Effector memory CD8-positive, alpha-beta T cell (primary cell): ENCODE measurements at regions not wholly inside any gene's neighbourhood (a gene's known extent, or its start where the extent isn't known, plus 50 kb on each side); places are given as distances from the start of the nearest gene placed in this dataset.

ENCODE experiments used
- ATAC-seq: fragments of 150-1000 bp; cut with Tn5 transposase; replicated peaks from 2 replicates; pipeline ENCODE4 v1.10.0; 2021; ENCODE audit warnings: mild to moderate bottlenecking, moderate library complexity
- DNase-seq, 3 experiments: peaks; one replicate each; pipeline ENCODE4 v3.0.0; 2021
- H3K27ac Mint-ChIP-seq, 2 donors: one replicate each; pipeline ENCODE4 v1.8.0; 2022; ENCODE audit warnings: mild to moderate bottlenecking in 2 of 2, mixed read lengths in 2 of 2, moderate library complexity in 2 of 2
- H3K27me3 Mint-ChIP-seq, 2 donors: one replicate each; pipeline ENCODE4 v1.8.0; 2022; ENCODE audit warnings: mixed read lengths in 2 of 2
- H3K36me3 Mint-ChIP-seq: one replicate; pipeline ENCODE4 v1.8.0; 2022; ENCODE audit warnings: mild to moderate bottlenecking, moderate library complexity, mixed read lengths; ENCODE audit not compliant: insufficient read depth
- H3K4me1 Mint-ChIP-seq, 2 donors: one replicate each; pipeline ENCODE4 v1.8.0; 2022; ENCODE audit warnings: low read depth in 2 of 2, mixed read lengths in 2 of 2
- H3K4me3 Mint-ChIP-seq, 2 donors: one replicate each; pipeline ENCODE4 v1.8.0; 2022; ENCODE audit warnings: mild to moderate bottlenecking in 2 of 2, mixed read lengths in 2 of 2, moderate library complexity in 2 of 2
- H3K9me3 Mint-ChIP-seq, 2 donors: one replicate each; pipeline ENCODE4 v1.8.0; 2022; ENCODE audit warnings: mixed read lengths in 2 of 2

DNA sequence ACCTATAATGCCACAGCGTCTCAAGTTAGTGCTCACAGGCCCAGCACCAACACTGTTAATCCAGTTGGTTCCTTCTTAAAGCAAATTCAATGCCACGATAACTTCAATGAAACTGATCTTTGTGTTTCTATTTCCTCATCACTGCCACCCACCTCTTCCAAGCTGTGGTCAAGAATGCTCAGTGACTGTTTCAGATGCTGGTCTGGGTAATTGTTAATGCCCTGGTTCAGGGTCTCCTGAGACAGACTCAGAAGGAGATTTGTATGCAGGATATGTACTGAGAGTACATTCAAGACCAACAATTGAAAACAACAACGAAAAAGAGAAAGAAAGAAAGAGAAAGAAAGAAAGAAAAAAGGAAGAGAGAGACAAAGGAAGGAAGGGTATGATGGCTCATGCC is 505.3 kb downstream of the TLE4 start:
- DNase-seq (no peak), ATAC-seq (no peak)
- Mint-ChIP-seq H3K4me1 (no peaks in the 10 kb centered on the region), H3K27ac (no peak overlapping the region), H3K27me3 (peaks cover 5 to 12% of the 10 kb centered on the region in 2 donors), H3K9me3 (no peaks in the 10 kb centered on the region), H3K36me3 (no peaks in the 10 kb centered on the region), H3K4me3 (no peak overlapping the region)

DNA sequence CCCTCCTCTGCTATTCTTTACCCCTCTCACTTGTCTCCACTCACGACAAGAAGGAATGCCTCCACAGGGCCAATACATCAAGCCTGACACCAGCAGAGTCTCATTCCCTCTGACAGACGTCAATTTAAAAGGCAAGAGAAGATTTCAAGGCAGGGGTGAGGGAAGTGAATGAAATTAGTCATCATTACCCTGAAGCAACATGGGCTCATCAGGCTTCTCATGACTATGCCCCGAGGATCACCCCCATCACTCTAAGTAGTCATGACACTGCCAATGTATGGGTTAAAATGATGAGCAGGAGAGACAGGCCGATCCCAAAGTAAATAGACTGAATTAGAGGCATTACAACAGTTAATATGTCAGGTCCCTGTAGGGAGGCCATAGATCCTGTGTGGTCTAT is 504.4 kb downstream of the TLE4 start:
- Mint-ChIP-seq H3K36me3 (no peaks in the 10 kb centered on the region), H3K9me3 (no peaks in the 10 kb centered on the region), H3K4me3 (no peak overlapping the region), H3K27ac (no peak overlapping the region), H3K4me1 (no peaks in the 10 kb centered on the region), H3K27me3 (peaks cover 10 to 12% of the 10 kb centered on the region in 2 donors)
- no peak for DNase-seq
- ATAC-seq, result no peak

DNA sequence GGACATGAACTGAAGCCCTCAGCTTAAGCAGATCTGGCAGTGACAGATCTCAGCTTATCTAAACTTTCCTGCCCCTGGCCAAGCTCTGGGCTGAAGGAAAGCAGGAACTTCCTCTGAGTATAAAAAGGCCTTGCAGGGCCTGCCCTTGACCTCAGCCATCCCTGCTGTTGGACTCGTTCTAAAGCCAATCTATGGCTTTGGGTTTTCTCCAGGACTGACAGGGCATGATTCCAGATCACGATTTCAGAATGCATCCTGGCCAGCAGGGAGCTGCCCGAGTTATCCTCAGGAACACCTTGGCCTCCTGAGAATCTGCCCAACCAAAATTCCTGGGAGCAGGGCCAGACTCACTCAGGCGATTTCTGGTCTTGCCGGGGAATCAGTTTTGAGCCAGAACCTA is 502.7 kb downstream of the TLE4 start:
- Mint-ChIP-seq H3K27ac (no peak overlapping the region), H3K4me1 (no peaks in the 10 kb centered on the region), H3K36me3 (no peaks in the 10 kb centered on the region), H3K27me3 (peaks cover 10 to 12% of the 10 kb centered on the region in 2 donors), H3K9me3 (no peaks in the 10 kb centered on the region), H3K4me3 (no peak overlapping the region)
- ATAC-seq (no peak), DNase-seq (no peak)

DNA sequence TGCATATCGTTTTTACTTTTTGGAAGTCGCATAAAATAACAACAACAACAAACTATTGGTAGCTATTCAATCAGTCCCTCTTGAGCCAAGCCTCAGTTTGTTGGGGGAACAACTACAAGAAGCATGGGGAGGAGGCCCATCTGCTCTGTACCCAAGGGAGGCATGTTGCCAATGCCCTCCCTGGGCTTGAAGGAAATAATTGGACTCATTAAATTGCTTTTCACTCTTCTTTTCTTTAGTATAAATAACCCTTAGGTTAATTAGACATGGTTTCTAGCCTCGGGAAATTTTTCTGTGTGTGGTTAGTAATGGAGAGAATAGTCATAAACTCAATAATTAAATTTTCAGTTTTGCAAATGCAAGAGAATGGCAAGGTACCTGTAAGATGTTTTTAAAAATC is 500.7 kb downstream of the TLE4 start:
- Mint-ChIP-seq H3K27me3 (peaks cover 12 to 14% of the 10 kb centered on the region in 2 donors), H3K4me3 (no peak overlapping the region), H3K9me3 (no peaks in the 10 kb centered on the region), H3K36me3 (no peaks in the 10 kb centered on the region), H3K4me1 (no peaks in the 10 kb centered on the region), H3K27ac (no peak overlapping the region)
- no peak for ATAC-seq
- DNase-seq, result no peak

DNA sequence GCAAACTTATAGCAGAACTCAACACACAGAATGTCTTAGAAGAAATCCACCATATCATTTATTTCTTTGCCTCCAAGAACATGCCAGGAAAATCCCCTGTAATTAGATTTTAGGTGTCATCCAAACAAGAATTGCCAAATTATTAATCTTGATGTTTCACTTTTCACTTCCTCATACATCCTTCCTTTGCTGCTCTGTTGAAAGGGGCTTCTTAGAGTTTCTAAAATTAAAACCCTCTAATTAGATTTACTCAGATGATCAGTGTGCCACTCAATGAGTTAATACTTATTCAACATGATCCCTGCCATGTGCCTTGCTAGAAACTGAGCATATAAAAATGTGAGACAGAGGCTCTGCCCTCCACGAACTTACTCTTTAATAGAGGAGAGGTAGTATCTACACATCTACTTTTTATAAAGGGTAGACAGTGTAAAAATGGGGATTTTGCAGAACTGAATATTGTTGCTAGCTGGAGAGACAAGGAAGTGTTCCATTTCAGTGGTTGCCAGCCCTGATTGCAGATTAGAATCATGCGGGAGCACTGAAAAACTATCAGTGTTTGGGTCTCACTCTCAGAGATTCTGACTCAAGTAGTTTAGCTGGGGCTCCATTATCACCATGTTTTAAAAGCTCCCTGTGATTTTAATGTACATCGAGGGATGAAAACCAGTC is 498.4 kb downstream of the TLE4 start:
- H3K36me3 Mint-ChIP-seq, result no peaks in the 10 kb centered on the region

DNA sequence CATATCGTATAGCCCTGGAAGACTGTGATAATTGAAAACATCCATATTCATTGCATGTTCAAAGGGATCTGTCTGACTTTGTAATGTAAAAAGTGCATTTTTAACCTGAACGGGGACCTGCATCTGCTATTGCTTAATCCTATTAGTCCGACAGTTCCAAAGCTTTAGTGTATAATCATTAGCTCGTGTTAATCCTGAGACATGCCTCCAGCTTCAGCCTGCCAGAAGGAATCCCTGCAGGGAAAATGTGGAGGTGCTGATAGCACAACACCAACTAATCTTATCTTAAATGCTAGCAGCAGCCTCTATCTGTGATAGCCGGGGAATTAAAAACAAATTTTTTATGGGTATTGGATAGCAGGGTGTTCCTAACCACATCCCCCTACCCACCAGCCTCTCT is 495.2 kb downstream of the TLE4 start:
- no peak for DNase-seq

More for the DNA sequence above, 498.4 kb downstream of the TLE4 start:
- peaks cover 0 to 17% of the 10 kb centered on the region in 2 donors for H3K27me3 Mint-ChIP-seq
- DNase-seq (no peak), ATAC-seq (no peak)
- no peaks in the 10 kb centered on the region for H3K9me3 Mint-ChIP-seq
- no peak overlapping the region for H3K4me3 Mint-ChIP-seq
- no peaks in the 10 kb centered on the region for H3K4me1 Mint-ChIP-seq
- H3K27ac Mint-ChIP-seq, result no peak overlapping the region

DNA sequence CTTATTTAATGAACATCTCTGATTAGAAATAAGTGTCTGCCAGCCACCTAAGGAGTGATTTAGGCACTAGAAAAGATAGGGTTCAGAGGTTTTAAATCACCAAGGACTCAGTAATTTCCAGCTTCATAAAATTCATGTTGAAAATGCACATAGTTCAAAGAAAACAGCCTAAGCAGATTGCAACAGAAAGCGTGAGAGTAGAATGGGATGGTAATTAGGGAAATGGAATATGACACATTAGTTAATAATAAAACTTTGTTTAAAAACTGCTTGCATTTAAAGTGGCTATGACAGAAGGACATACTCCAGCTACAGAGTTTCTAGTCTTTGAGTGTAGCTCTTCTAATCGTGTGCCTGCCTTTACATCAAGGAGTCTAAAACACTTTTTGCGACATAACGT is 490.8 kb downstream of the TLE4 start:
- DNase-seq (no peak), ATAC-seq (no peak)
- H3K27ac Mint-ChIP-seq, result no peak overlapping the region
- no peaks in the 10 kb centered on the region for H3K9me3 Mint-ChIP-seq
- no peak overlapping the region for H3K4me3 Mint-ChIP-seq
- no peaks in the 10 kb centered on the region for H3K4me1 Mint-ChIP-seq
- peaks cover 4 to 10% of the 10 kb centered on the region in 2 donors for H3K27me3 Mint-ChIP-seq
- no peaks in the 10 kb centered on the region for H3K36me3 Mint-ChIP-seq

More for the DNA sequence above, 495.2 kb downstream of the TLE4 start:
- H3K4me1 Mint-ChIP-seq, result no peaks in the 10 kb centered on the region
- no peaks in the 10 kb centered on the region for H3K9me3 Mint-ChIP-seq
- H3K36me3 Mint-ChIP-seq, result no peaks in the 10 kb centered on the region
- peaks cover 10 to 11% of the 10 kb centered on the region in 2 donors for H3K27me3 Mint-ChIP-seq
- H3K27ac Mint-ChIP-seq, result no peak overlapping the region
- H3K4me3 Mint-ChIP-seq, result no peak overlapping the region
- ATAC-seq, result no peak

DNA sequence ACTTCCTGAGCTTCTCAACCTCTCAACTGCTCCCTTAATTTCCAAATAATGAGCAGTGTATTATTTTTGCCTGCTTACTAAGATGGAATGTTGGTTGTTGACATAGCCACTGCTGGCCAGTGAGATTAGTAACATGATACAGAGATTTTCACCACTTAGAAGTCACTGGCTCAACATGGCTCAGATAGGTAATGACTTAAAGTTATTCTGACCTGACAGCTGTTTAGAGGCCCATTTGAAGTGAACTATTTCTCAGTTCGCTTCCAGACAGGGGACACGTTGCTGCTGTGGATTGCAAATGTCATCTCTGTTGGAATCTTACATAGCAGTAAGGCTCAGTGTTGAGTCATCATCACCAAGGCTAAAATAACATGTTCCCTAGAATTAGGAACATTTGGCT is 490.2 kb downstream of the TLE4 start:
- H3K27me3 Mint-ChIP-seq, result peaks cover 0 to 10% of the 10 kb centered on the region in 2 donors

DNA sequence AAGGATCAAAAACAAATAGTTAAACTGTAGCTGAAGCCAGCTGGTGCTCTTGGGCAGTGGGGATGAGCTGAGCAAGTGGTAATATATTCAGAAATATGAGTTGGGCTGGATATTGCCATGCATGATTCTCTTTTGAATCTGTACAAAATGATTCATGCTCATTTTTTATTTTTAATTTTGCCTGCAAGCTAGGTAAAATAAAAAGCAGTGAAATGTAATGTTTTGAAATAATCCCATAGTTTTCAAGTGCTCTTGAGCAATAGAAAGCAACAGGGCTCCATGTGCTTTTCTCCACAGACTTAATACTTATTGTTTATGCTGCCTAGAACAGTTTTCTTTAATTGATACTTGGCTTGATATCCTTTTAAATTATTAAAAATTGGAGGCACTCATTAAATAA is 489.3 kb downstream of the TLE4 start:
- DNase-seq (no peak), ATAC-seq (no peak)
- H3K9me3 Mint-ChIP-seq, result no peaks in the 10 kb centered on the region
- no peak overlapping the region for H3K4me3 Mint-ChIP-seq
- no peaks in the 10 kb centered on the region for H3K36me3 Mint-ChIP-seq
- H3K27me3 Mint-ChIP-seq, result peaks cover 0 to 10% of the 10 kb centered on the region in 2 donors
- no peaks in the 10 kb centered on the region for H3K4me1 Mint-ChIP-seq
- H3K27ac Mint-ChIP-seq, result no peak overlapping the region

More for the DNA sequence above, 490.2 kb downstream of the TLE4 start:
- ATAC-seq (no peak), DNase-seq (no peak)
- Mint-ChIP-seq H3K4me3 (no peak overlapping the region), H3K36me3 (no peaks in the 10 kb centered on the region), H3K9me3 (no peaks in the 10 kb centered on the region), H3K4me1 (no peaks in the 10 kb centered on the region), H3K27ac (no peak overlapping the region)

DNA sequence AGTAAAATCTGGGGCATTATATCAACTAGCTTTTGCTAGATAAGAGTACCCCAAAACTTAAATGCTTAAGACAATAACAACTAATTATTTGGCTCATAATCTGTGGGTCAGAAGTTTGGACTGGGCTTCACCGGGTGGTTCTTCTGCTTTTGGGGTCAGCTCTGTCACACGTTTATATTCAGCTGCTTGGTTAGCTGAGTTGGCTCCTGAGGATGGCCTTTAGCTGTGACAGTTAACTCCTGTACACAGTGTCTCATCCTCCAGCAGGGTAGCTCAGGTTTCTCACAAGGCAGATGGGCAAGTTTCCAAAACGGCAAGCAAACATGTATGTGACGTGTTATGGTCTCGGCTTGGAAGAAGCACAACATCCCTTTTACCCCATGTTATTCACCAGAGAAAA is 488.2 kb downstream of the TLE4 start:
- H3K36me3 Mint-ChIP-seq, result no peaks in the 10 kb centered on the region
- ATAC-seq (no peak), DNase-seq (no peak)
- H3K4me3 Mint-ChIP-seq, result no peak overlapping the region
- H3K27ac Mint-ChIP-seq, result no peak overlapping the region
- H3K4me1 Mint-ChIP-seq, result no peaks in the 10 kb centered on the region
- peaks cover 0 to 7% of the 10 kb centered on the region in 2 donors for H3K9me3 Mint-ChIP-seq
- H3K27me3 Mint-ChIP-seq, result peaks cover 0 to 10% of the 10 kb centered on the region in 2 donors

DNA sequence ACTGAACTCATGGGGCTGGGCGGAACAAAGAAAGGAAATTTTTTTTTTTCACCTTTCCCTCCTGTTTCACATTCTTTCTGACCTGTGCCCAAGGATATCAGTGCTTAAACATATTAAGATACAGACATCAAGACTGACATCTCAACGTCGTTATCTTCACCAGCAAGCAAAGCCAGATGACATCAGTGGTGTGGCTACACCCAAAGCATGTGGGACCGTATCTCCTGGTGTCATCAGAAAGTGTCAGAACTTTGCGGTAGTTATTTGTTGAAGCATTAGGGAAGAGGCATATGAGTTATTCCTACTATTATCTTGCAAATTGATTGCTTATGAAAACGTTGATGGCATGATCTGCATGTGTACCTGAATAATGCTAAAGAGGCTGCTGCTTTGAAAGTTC is 487.4 kb downstream of the TLE4 start:
- no peak overlapping the region for H3K27ac Mint-ChIP-seq
- ATAC-seq, result no peak

DNA sequence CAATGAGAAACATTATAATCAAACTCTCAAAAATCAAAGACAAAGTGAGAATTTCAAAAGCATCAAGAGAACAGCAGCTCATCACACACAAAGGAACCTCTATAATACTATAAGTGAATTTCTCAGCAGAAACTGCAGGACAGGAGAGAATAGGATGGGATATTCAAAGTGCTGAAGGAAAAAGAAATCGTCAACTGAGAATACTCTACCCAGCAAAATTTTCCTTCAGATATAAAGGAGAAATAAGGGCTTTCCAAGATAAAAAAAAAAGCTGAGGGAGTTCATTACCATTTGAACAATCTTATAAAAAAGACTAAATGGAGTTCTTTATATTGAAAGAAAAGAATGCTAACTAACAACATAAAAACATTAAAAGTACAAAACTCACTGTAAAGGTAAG is 481.1 kb downstream of the TLE4 start:
- Mint-ChIP-seq H3K4me1 (no peaks in the 10 kb centered on the region), H3K27me3 (peaks cover 15 to 18% of the 10 kb centered on the region in 2 donors), H3K9me3 (peaks cover 5 to 16% of the 10 kb centered on the region in 2 donors), H3K4me3 (no peak overlapping the region), H3K36me3 (no peaks in the 10 kb centered on the region), H3K27ac (no peak overlapping the region)
- no peak for ATAC-seq
- no peak for DNase-seq

More for the DNA sequence above, 487.4 kb downstream of the TLE4 start:
- Mint-ChIP-seq H3K9me3 (peaks cover 0 to 7% of the 10 kb centered on the region in 2 donors), H3K4me3 (no peak overlapping the region), H3K36me3 (no peaks in the 10 kb centered on the region), H3K4me1 (no peaks in the 10 kb centered on the region), H3K27me3 (peaks cover 0 to 10% of the 10 kb centered on the region in 2 donors)
- DNase-seq, result no peak

DNA sequence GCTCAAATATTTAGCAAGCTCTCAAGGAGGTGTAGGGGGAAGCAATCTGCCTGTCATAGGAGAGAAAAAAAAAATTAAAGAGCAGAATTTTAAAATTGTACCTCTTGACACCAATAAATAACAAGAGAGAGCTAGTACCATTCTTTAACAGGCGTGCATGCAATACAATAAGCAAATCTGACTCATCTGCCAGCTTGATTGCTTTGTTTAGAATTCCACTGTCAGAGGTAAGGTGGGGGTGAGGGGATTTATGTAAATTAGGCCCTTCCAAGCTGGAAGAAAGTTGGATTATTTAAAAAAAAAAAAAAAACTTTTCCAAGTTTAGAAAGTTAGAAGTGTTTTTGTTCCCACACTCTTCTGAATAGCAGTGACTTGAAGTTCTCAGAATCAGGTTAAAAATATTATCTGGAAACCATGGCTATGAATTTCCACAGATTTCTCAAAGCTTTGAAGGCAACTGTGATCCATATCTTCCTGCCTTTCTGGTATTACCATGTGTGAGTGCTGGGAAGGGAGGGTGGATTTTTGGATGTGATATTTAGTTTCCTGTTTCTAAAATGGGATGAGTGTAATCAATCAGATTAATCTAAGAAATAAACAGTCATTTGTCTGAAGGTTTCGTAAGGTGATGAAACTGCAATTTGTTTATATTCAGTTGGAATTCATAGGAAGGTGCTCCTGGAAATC is 477.5 kb downstream of the TLE4 start:
- DNase-seq (no peak), ATAC-seq (no peak)
- Mint-ChIP-seq H3K36me3 (no peaks in the 10 kb centered on the region), H3K9me3 (peaks cover 5 to 9% of the 10 kb centered on the region in 2 donors), H3K4me1 (no peaks in the 10 kb centered on the region), H3K4me3 (no peak overlapping the region), H3K27me3 (peaks cover 26% of the 10 kb centered on the region in 2 donors), H3K27ac (no peak overlapping the region)

DNA sequence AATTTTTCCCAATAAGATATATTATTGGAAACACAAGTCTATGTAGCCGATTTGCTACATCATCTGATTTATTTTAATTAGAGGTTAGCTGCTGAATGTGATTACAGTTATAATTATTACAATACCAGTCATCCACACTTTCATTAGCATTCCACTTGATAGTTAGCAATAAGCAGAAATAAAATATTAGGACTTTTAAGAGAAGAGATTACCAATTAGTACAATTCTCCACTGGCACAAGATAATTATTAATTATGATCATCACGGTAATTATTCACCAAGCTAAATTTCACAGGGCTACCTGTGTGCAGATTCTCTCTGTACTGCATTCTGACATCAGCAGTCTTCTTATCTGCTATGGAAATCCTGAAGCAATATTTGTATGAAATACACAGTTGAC is 474.7 kb downstream of the TLE4 start:
- no peak overlapping the region for H3K27ac Mint-ChIP-seq
- no peaks in the 10 kb centered on the region for H3K36me3 Mint-ChIP-seq
- no peaks in the 10 kb centered on the region for H3K9me3 Mint-ChIP-seq

More for the DNA sequence above, 474.7 kb downstream of the TLE4 start:
- Mint-ChIP-seq H3K4me1 (no peaks in the 10 kb centered on the region), H3K27me3 (peaks cover 23 to 26% of the 10 kb centered on the region in 2 donors), H3K4me3 (no peak overlapping the region)
- ATAC-seq, result no peak
- DNase-seq, result no peak
